ENCODE measurements at regions not wholly inside any gene's neighbourhood (a gene's known extent, or its start where the extent isn't known, plus 50 kb on each side); places are given as distances from the start of the nearest gene placed in this dataset.

GRCh38 chr2:120552079-120552478, 183.6 kb upstream of the GLI2 start:
- TF ChIP-seq CTCF (IDR thresholded peaks at IDR 0.05) (no peak), EP300 (IDR thresholded peaks at IDR 0.05) (no peak)
